ENCODE measurements at regions not wholly inside any gene's neighbourhood (a gene's known extent, or its start where the extent isn't known, plus 50 kb on each side); places are given as distances from the start of the nearest gene placed in this dataset.

DNA sequence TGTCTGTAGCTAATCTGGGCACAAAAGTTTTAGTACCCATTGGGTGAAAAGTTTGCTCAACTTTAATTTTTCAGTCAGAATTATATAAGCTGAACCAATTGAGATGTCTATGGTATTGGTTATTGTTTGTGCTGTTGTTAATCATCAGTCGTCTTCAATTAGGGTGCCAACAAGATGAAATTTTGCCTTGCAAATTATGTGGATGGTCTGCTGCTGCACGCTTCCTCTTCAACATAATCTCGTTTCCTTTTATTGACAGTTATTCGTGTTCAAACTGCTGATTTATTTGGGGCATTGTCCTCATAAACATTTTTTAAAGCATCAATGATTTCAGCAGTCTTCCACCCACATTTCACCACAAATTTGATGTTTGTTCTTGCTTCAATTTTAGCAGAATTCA is 194.0 kb downstream of the HTR1A start:
- TF ChIP-seq, protein P1, sequence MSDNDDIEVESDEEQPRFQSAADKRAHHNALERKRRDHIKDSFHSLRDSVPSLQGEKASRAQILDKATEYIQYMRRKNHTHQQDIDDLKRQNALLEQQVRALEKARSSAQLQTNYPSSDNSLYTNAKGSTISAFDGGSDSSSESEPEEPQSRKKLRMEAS (IDR thresholded peaks at IDR 0.05) = no peak
- no peak for TF ChIP-seq YY1 (IDR thresholded peaks at IDR 0.05; ENCODE audit: low read depth)
- TF ChIP-seq CREB1 (IDR thresholded peaks at IDR 0.05; ENCODE audit: low read depth) = no peak
- TF ChIP-seq TAF1 (IDR thresholded peaks at IDR 0.05; ENCODE audit: low read depth) = no peak
- no peak for TF ChIP-seq TEAD4 (IDR thresholded peaks at IDR 0.05)
- no peak for TF ChIP-seq EP300 (IDR thresholded peaks at IDR 0.05; ENCODE audit: borderline replicate concordance)
- TF ChIP-seq CEBPB (IDR thresholded peaks at IDR 0.05) = no peak
